ENCODE measurements at regions not wholly inside any gene's neighbourhood (a gene's known extent, or its start where the extent isn't known, plus 50 kb on each side); places are given as distances from the start of the nearest gene placed in this dataset.

GRCh38 chr10:10462151-10462941 is 555.3 kb upstream of the CELF2 start:
- Histone ChIP-seq H3K4me1 (ENCODE audit: control insufficient read depth in 4 of 4, insufficient read depth in 4 of 4, low read length in 3 of 4) (no peaks in the 10 kb centered on the region), H3K4me3 (ENCODE audit: low read depth in 1 of 3, low read length in 3 of 3) (no peak overlapping the region), H3K27me3 (ENCODE audit: control insufficient read depth in 4 of 4, insufficient read depth in 4 of 4, low read length in 3 of 4) (no peaks in the 10 kb centered on the region), H3K36me3 (ENCODE audit: control insufficient read depth in 4 of 4, insufficient read depth in 3 of 4, low read depth in 1 of 4, low read length in 3 of 4) (no peaks in the 10 kb centered on the region), H3K9me3 (ENCODE audit: control insufficient read depth in 4 of 4, low read length in 3 of 4) (no peaks in the 10 kb centered on the region), H3K27ac (ENCODE audit: low read depth in 1 of 2, low read length in 2 of 2) (no peak overlapping the region), H3K9ac (ENCODE audit: low read depth in 1 of 2, low read length in 2 of 2) (no peak overlapping the region)
- no peak for DNase-seq (ENCODE audit: low spot score)
- 66% methylated on average over 16 of the region's 16 CpGs for WGBS
- TF ChIP-seq GABPA (IDR thresholded peaks at IDR 0.05 in 1 of 2, conservative IDR thresholded peaks at IDR 0.05 in 1 of 2): no peak
- no peak for TF ChIP-seq RXRA (IDR thresholded peaks at IDR 0.05)
- no peak for TF ChIP-seq HNF4A (conservative IDR thresholded peaks at IDR 0.05)
- no peak for TF ChIP-seq JUND (IDR thresholded peaks at IDR 0.05)
- TF ChIP-seq TAF1 (conservative IDR thresholded peaks at IDR 0.05): no peak
- TF ChIP-seq ZBTB33 (IDR thresholded peaks at IDR 0.05): no peak
- TF ChIP-seq MAX (IDR thresholded peaks at IDR 0.05): no peak

DNA sequence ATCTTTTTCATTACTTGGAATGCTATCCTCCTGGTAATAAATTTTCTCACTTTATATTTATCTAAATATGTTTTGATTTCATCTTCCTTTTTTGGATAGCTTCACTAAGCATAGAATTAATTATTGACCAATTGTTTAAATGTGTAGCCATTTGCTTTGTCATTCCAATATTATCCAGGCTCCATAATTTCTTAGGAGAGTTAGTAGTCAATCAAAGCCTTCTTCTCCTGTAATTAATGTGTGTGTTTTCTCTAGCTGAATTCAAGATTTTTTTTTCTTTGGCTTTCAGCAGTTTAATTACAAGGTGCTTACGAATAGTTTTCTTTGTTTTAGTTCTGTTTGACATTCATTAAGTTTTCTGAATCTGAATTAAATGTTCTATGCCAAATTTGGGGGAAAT is 545.9 kb upstream of the CELF2 start:
- no peak for DNase-seq (ENCODE audit: low spot score)
- no peaks in the 10 kb centered on the region for H3K27me3 ChIP-seq (ENCODE audit: control insufficient read depth in 4 of 4, insufficient read depth in 4 of 4, low read length in 3 of 4)

More for the DNA sequence above, 545.9 kb upstream of the CELF2 start:
- TF ChIP-seq, protein P1, sequence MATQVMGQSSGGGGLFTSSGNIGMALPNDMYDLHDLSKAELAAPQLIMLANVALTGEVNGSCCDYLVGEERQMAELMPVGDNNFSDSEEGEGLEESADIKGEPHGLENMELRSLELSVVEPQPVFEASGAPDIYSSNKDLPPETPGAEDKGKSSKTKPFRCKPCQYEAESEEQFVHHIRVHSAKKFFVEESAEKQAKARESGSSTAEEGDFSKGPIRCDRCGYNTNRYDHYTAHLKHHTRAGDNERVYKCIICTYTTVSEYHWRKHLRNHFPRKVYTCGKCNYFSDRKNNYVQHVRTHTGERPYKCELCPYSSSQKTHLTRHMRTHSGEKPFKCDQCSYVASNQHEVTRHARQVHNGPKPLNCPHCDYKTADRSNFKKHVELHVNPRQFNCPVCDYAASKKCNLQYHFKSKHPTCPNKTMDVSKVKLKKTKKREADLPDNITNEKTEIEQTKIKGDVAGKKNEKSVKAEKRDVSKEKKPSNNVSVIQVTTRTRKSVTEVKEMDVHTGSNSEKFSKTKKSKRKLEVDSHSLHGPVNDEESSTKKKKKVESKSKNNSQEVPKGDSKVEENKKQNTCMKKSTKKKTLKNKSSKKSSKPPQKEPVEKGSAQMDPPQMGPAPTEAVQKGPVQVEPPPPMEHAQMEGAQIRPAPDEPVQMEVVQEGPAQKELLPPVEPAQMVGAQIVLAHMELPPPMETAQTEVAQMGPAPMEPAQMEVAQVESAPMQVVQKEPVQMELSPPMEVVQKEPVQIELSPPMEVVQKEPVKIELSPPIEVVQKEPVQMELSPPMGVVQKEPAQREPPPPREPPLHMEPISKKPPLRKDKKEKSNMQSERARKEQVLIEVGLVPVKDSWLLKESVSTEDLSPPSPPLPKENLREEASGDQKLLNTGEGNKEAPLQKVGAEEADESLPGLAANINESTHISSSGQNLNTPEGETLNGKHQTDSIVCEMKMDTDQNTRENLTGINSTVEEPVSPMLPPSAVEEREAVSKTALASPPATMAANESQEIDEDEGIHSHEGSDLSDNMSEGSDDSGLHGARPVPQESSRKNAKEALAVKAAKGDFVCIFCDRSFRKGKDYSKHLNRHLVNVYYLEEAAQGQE (IDR thresholded peaks at IDR 0.05): no peak
- TF ChIP-seq FOXA2 (IDR thresholded peaks at IDR 0.05) (no peak), JUND (IDR thresholded peaks at IDR 0.05) (no peak), RAD21 (IDR thresholded peaks at IDR 0.05) (no peak), GABPA (IDR thresholded peaks at IDR 0.05 in 1 of 2, conservative IDR thresholded peaks at IDR 0.05 in 1 of 2) (no peak), SP1 (IDR thresholded peaks at IDR 0.05) (no peak), HNF4A (conservative IDR thresholded peaks at IDR 0.05) (no peak), MAX (IDR thresholded peaks at IDR 0.05) (no peak)
- no peak overlapping the region for H3K27ac ChIP-seq (ENCODE audit: low read depth in 1 of 2, low read length in 2 of 2)
- no peaks in the 10 kb centered on the region for H3K36me3 ChIP-seq (ENCODE audit: control insufficient read depth in 4 of 4, insufficient read depth in 3 of 4, low read depth in 1 of 4, low read length in 3 of 4)
- WGBS: 68% methylated on average over 1 of the region's 1 CpG
- no peaks in the 10 kb centered on the region for H3K9me3 ChIP-seq (ENCODE audit: control insufficient read depth in 4 of 4, low read length in 3 of 4)
- no peak overlapping the region for H3K9ac ChIP-seq (ENCODE audit: low read depth in 1 of 2, low read length in 2 of 2)
- no peak overlapping the region for H3K4me3 ChIP-seq (ENCODE audit: low read depth in 1 of 3, low read length in 3 of 3)
- H3K4me1 ChIP-seq (ENCODE audit: control insufficient read depth in 4 of 4, insufficient read depth in 4 of 4, low read length in 3 of 4): no peaks in the 10 kb centered on the region
